ENCODE measurements at regions not wholly inside any gene's neighbourhood (a gene's known extent, or its start where the extent isn't known, plus 50 kb on each side); places are given as distances from the start of the nearest gene placed in this dataset.

GRCh38 chr12:42707312-42708226 lies 118.0 kb upstream of the PRICKLE1 start:
- Mint-ChIP-seq H3K9me3 (peaks cover 4 to 32% (median 12%) of the 10 kb centered on the region in 7 donors), H3K27ac (no peak overlapping the region), H3K4me1 (peaks cover 1% of the 10 kb centered on the region), H3K4me3 (no peak overlapping the region), H3K27me3 (ENCODE audit: low read depth in 3 of 3) (peaks cover 0 to 3% (median 0%) of the 10 kb centered on the region in 3 donors), H3K36me3 (no peaks in the 10 kb centered on the region)
- Histone ChIP-seq H2AFZ (ENCODE audit: insufficient read depth, low read depth, low read length, poor library complexity, severe bottlenecking) (no peak overlapping the region), H3K27me3 (ENCODE audit: control insufficient read depth in 2 of 2, insufficient read depth in 2 of 2, low read length in 2 of 2) (no peaks in the 10 kb centered on the region), H3K79me2 (ENCODE audit: insufficient read depth, low read length) (no peaks in the 10 kb centered on the region), H3K9me3 (replicated peaks in 1 of 2; ENCODE audit: control insufficient read depth in 1 of 2, insufficient read depth in 1 of 2, low read length in 2 of 2) (peaks cover 5 to 8% of the 10 kb centered on the region in 2 donors), H3K4me2 (replicated peaks; ENCODE audit: extremely low read depth, low read length, poor library complexity, severe bottlenecking) (no peak overlapping the region), H3K27ac (ENCODE audit: low read depth in 1 of 2, low read length in 2 of 2) (no peak overlapping the region), H4K20me1 (ENCODE audit: insufficient read depth, low read length) (no peaks in the 10 kb centered on the region), H3K36me3 (replicated peaks in 1 of 2; ENCODE audit: control insufficient read depth in 1 of 2, insufficient read depth in 2 of 2, low read length in 2 of 2) (no peaks in the 10 kb centered on the region), H3K4me1 (ENCODE audit: control insufficient read depth in 1 of 2, insufficient read depth in 2 of 2, low read length in 2 of 2) (peaks cover 6 to 11% of the 10 kb centered on the region in 2 donors), H3K4me3 (replicated peaks in 1 of 3; ENCODE audit: low read depth in 2 of 3, low read length in 3 of 3) (no peak overlapping the region), H3K9ac (ENCODE audit: insufficient read depth, low read length, poor library complexity, severe bottlenecking) (no peak overlapping the region)
- WGBS (ENCODE audit: insufficient coverage) = 97% methylated on average over 8 of the region's 11 CpGs
- no peak for TF ChIP-seq CTCF (IDR thresholded peaks at IDR 0.05)
- intact Hi-C loops (cut with micrococcal nuclease) = no loop called here
- DNase-seq = no peak

- no peak for TF ChIP-seq CTCF (IDR thresholded peaks at IDR 0.05)
- no peak overlapping the region for H2AFZ ChIP-seq (ENCODE audit: insufficient read depth, low read depth, low read length, poor library complexity, severe bottlenecking)
- Mint-ChIP-seq H3K36me3 (no peaks in the 10 kb centered on the region), H3K9me3 (peaks cover 4 to 26% (median 10%) of the 10 kb centered on the region in 7 donors), H3K4me3 (no peak overlapping the region), H3K27ac (no peak overlapping the region), H3K27me3 (ENCODE audit: low read depth in 3 of 3) (peaks cover 0 to 3% (median 0%) of the 10 kb centered on the region in 3 donors), H3K4me1 (peaks cover 1% of the 10 kb centered on the region)
- peaks cover 5 to 8% of the 10 kb centered on the region in 2 donors for H3K9me3 ChIP-seq (replicated peaks in 1 of 2; ENCODE audit: control insufficient read depth in 1 of 2, insufficient read depth in 1 of 2, low read length in 2 of 2)
- intact Hi-C loops (cut with micrococcal nuclease) = no loop called here
- H3K9ac ChIP-seq (ENCODE audit: insufficient read depth, low read length, poor library complexity, severe bottlenecking) = no peak overlapping the region
- no peaks in the 10 kb centered on the region for H3K27me3 ChIP-seq (ENCODE audit: control insufficient read depth in 2 of 2, insufficient read depth in 2 of 2, low read length in 2 of 2)
- H3K79me2 ChIP-seq (ENCODE audit: insufficient read depth, low read length) = no peaks in the 10 kb centered on the region
- no peaks in the 10 kb centered on the region for H3K36me3 ChIP-seq (replicated peaks in 1 of 2; ENCODE audit: control insufficient read depth in 1 of 2, insufficient read depth in 2 of 2, low read length in 2 of 2)
- no peak overlapping the region for H3K4me3 ChIP-seq (replicated peaks in 1 of 3; ENCODE audit: low read depth in 2 of 3, low read length in 3 of 3)
- H4K20me1 ChIP-seq (ENCODE audit: insufficient read depth, low read length) = no peaks in the 10 kb centered on the region
- no peak overlapping the region for H3K4me2 ChIP-seq (replicated peaks; ENCODE audit: extremely low read depth, low read length, poor library complexity, severe bottlenecking)
- no peak for DNase-seq
- no peak overlapping the region for H3K27ac ChIP-seq (ENCODE audit: low read depth in 1 of 2, low read length in 2 of 2)
- H3K4me1 ChIP-seq (ENCODE audit: control insufficient read depth in 1 of 2, insufficient read depth in 2 of 2, low read length in 2 of 2) = peaks cover 6 to 11% of the 10 kb centered on the region in 2 donors
- no CpG with 5 or more reads among the region's 1 CpG for WGBS (ENCODE audit: insufficient coverage)
Observed at GRCh38 chr12:42706321-42706720, 116.8 kb upstream of the PRICKLE1 start.
